SHP77 (cell line): ENCODE measurements at regions not wholly inside any gene's neighbourhood (a gene's known extent, or its start where the extent isn't known, plus 50 kb on each side); places are given as distances from the start of the nearest gene placed in this dataset.

ENCODE experiments used
- DNase-seq, 2 experiments: peaks; one replicate each; lab custom pipeline; 2025; lab: John Stamatoyannopoulos, UW

GRCh38 chr4:82031376-82031927, 342.3 kb downstream of the HNRNPD start:
- DNase-seq: no peak

- no peak for DNase-seq
Observed at GRCh38 chr4:82017680-82018079, 356.1 kb downstream of the HNRNPD start.

GRCh38 chr4:82005158-82005557, 368.6 kb downstream of the HNRNPD start:
- no peak for DNase-seq

GRCh38 chr4:81997313-81997712, 376.5 kb downstream of the HNRNPD start:
- DNase-seq: no peak

- DNase-seq: no peak
Observed at GRCh38 chr4:81990898-81991297, 382.9 kb downstream of the HNRNPD start.

- DNase-seq: no peak
Observed at GRCh38 chr4:81990211-81990610, 383.6 kb downstream of the HNRNPD start.

- no peak for DNase-seq
Observed at GRCh38 chr4:81989202-81989601, 384.6 kb downstream of the HNRNPD start.

- no peak for DNase-seq
Observed at GRCh38 chr4:81988178-81988577, 385.6 kb downstream of the HNRNPD start.

- DNase-seq: no peak
Observed at GRCh38 chr4:81984746-81985145, 389.0 kb downstream of the HNRNPD start.

GRCh38 chr4:81982846-81983540, 390.8 kb downstream of the HNRNPD start:
- DNase-seq: no peak

GRCh38 chr4:81981218-81981617, 392.6 kb downstream of the HNRNPD start:
- DNase-seq: no peak

GRCh38 chr4:81974523-81974922, 399.3 kb downstream of the HNRNPD start:
- no peak for DNase-seq

GRCh38 chr4:81971637-81972381, 402.0 kb downstream of the HNRNPD start:
- no peak for DNase-seq

GRCh38 chr4:81971061-81971460, 402.7 kb downstream of the HNRNPD start:
- DNase-seq: no peak

- DNase-seq: no peak
Observed at GRCh38 chr4:81970454-81970853, 403.3 kb downstream of the HNRNPD start.

GRCh38 chr4:81966676-81967075, 407.1 kb downstream of the HNRNPD start:
- DNase-seq: no peak

- DNase-seq: no peak
Observed at GRCh38 chr4:81965911-81966310, 407.9 kb downstream of the HNRNPD start.

GRCh38 chr4:81965454-81965853, 408.3 kb downstream of the HNRNPD start:
- DNase-seq: no peak

- no peak for DNase-seq
Observed at GRCh38 chr4:81963763-81964020, 410.1 kb downstream of the HNRNPD start.

- no peak for DNase-seq
Observed at GRCh38 chr4:81963015-81963762, 410.6 kb downstream of the HNRNPD start.

GRCh38 chr4:81960961-81961360, 412.8 kb downstream of the HNRNPD start:
- DNase-seq: no peak

- DNase-seq: no peak
Observed at GRCh38 chr4:81954271-81954670, 419.5 kb downstream of the HNRNPD start.

- DNase-seq: no peak
Observed at GRCh38 chr4:81951891-81952455, 421.8 kb downstream of the HNRNPD start.
